ENCODE measurements at regions not wholly inside any gene's neighbourhood (a gene's known extent, or its start where the extent isn't known, plus 50 kb on each side); places are given as distances from the start of the nearest gene placed in this dataset.

DNA sequence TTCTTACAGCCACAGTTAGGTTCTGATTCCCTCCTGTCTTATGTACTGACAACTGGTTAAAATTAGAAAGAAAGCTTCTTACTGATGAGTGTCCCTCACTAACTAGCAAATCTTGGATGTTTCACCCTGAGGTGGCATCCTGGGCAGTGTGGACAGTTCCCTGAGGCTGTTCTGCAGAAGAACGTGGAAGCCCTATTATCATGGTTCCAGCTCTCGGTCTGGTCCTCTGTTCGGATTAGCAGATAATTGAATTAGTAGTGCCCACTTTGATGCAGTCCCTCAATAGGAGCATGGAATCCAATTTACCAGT, 381.7 kb upstream of the NT5C1B start:
- Histone ChIP-seq H3K79me2 (ENCODE audit: control insufficient read depth, insufficient read depth, low read length) (no peaks in the 10 kb centered on the region), H3K27me3 (ENCODE audit: control insufficient read depth in 2 of 2, insufficient read depth in 2 of 2, low read length in 2 of 2) (no peaks in the 10 kb centered on the region), H2AFZ (ENCODE audit: low read depth, low read length) (no peak overlapping the region), H3K9ac (ENCODE audit: insufficient read depth in 1 of 2, low read depth in 2 of 2, low read length in 2 of 2) (no peak overlapping the region), H3K9me1 (ENCODE audit: control insufficient read depth, insufficient read depth, low read length) (no peaks in the 10 kb centered on the region), H3K4me2 (ENCODE audit: insufficient read depth, low read length) (no peak overlapping the region), H3K4me1 (replicated peaks in 1 of 2; ENCODE audit: control insufficient read depth in 2 of 2, insufficient read depth in 2 of 2, low read length in 2 of 2) (no peaks in the 10 kb centered on the region), H3K27ac (ENCODE audit: extremely low read depth, low read depth, low read length) (no peak overlapping the region), H4K20me1 (replicated peaks; ENCODE audit: control insufficient read depth, insufficient read depth, low read length) (no peaks in the 10 kb centered on the region), H3K9me3 (replicated peaks; ENCODE audit: control insufficient read depth, insufficient read depth, low read depth, low read length) (0 out of 2 replicates have a peak, but pooled peaks cover 3% of the 10 kb centered on the region), H3K36me3 (ENCODE audit: control insufficient read depth, insufficient read depth, low read length) (no peaks in the 10 kb centered on the region), H3K4me3 (no peak overlapping the region)
- ChIA-PET POLR2A (no interaction called here), CTCF (ENCODE audit: low intra/inter-chr PET ratio) (no interaction called here)
- in situ Hi-C loops (cut with MboI): no loop called here
- FAIRE-seq (no peak), ATAC-seq (no peak), DNase-seq (ENCODE audit: extremely low read depth in 1 of 4, low spot score in 3 of 4) (no peak)
- intact Hi-C loops (cut with micrococcal nuclease): no loop called here
- TF ChIP-seq MEF2A (IDR thresholded peaks at IDR 0.05; ENCODE audit: control insufficient read depth, low read depth, low read length) (no peak), ZBTB11 (CRISPR knock-in tag; IDR thresholded peaks at IDR 0.05) (no peak), ILF3 (IDR thresholded peaks at IDR 0.05; ENCODE audit: borderline replicate concordance) (no peak), CBX1 (IDR thresholded peaks at IDR 0.05; ENCODE audit: low read depth) (no peak), HNRNPLL (IDR thresholded peaks at IDR 0.05; ENCODE audit: low read depth, low read length, poor library complexity, severe bottlenecking) (no peak), CAMTA2 (CRISPR knock-in tag; conservative IDR thresholded peaks at IDR 0.05) (no peak), WHSC1 (IDR thresholded peaks at IDR 0.05; ENCODE audit: low read length) (no peak), SETDB1 (IDR thresholded peaks at IDR 0.05; ENCODE audit: low read length) (no peak), ZNF280B (CRISPR knock-in tag; IDR thresholded peaks at IDR 0.05) (no peak), MTA1 (IDR thresholded peaks at IDR 0.05; ENCODE audit: borderline replicate concordance) (no peak), ZC3H8 (IDR thresholded peaks at IDR 0.05) (no peak), BRCA1 (IDR thresholded peaks at IDR 0.05) (no peak), BRCA1 (CRISPR knock-in tag; IDR thresholded peaks at IDR 0.05) (no peak), POLR2B (IDR thresholded peaks at IDR 0.05; ENCODE audit: low read depth, partially characterized antibody) (no peak), SMARCE1 (IDR thresholded peaks at IDR 0.05) (no peak), ETV1 (tag; conservative IDR thresholded peaks at IDR 0.05; ENCODE audit: low read depth) (no peak), U2AF2 (optimal IDR thresholded peaks at IDR 0.05; ENCODE audit: low read depth, low read length) (no peak), ZNF76 (CRISPR knock-in tag; IDR thresholded peaks at IDR 0.05; ENCODE audit: borderline replicate concordance) (no peak), GABPB1 (CRISPR knock-in tag; IDR thresholded peaks at IDR 0.05) (no peak), CEBPG (CRISPR knock-in tag; IDR thresholded peaks at IDR 0.05) (no peak), CEBPG (tag; conservative IDR thresholded peaks at IDR 0.05 in 1 of 2, IDR thresholded peaks at IDR 0.05 in 1 of 2) (no peak)
- WGBS (ENCODE audit: insufficient coverage, low coverage, missing lambda C conversion rate): 0% methylated on average over 3 of the region's 3 CpGs
- no TSS peak for BruUV-seq (replicated peaks)
